ENCODE measurements at regions not wholly inside any gene's neighbourhood (a gene's known extent, or its start where the extent isn't known, plus 50 kb on each side); places are given as distances from the start of the nearest gene placed in this dataset.

- Histone ChIP-seq H2AFZ (ENCODE audit: low read depth) (no peak overlapping the region), H3K27me3 (ENCODE audit: insufficient read depth, low read depth) (no peaks in the 10 kb centered on the region), H4K20me1 (ENCODE audit: insufficient read depth) (no peaks in the 10 kb centered on the region), H3K9ac (no peak overlapping the region), H3K27ac (no peak overlapping the region), H3K4me3 (IDR thresholded peaks at IDR 0.05; ENCODE audit: insufficient read depth, low read depth, low read length) (no peak overlapping the region), H3K79me2 (ENCODE audit: insufficient read depth, low read depth) (no peaks in the 10 kb centered on the region), H3K36me3 (ENCODE audit: insufficient read depth) (no peaks in the 10 kb centered on the region), H3K4me1 (ENCODE audit: low read depth, poor library complexity, severe bottlenecking) (no peaks in the 10 kb centered on the region), H3K4me2 (no peak overlapping the region)
- no peak for TF ChIP-seq CTCF (conservative IDR thresholded peaks at IDR 0.05; ENCODE audit: low read depth, low read length)
These were observed 911.4 kb downstream of the EPHA3 start for GRCh38 chr3:90018779-90019178.

- Histone ChIP-seq H4K20me1 (ENCODE audit: insufficient read depth) (no peaks in the 10 kb centered on the region), H3K4me3 (IDR thresholded peaks at IDR 0.05; ENCODE audit: insufficient read depth, low read depth, low read length) (no peak overlapping the region), H2AFZ (ENCODE audit: low read depth) (no peak overlapping the region), H3K27me3 (ENCODE audit: insufficient read depth, low read depth) (no peaks in the 10 kb centered on the region), H3K36me3 (ENCODE audit: insufficient read depth) (no peaks in the 10 kb centered on the region), H3K9ac (no peak overlapping the region), H3K4me1 (ENCODE audit: low read depth, poor library complexity, severe bottlenecking) (no peaks in the 10 kb centered on the region), H3K4me2 (no peak overlapping the region), H3K27ac (no peak overlapping the region), H3K79me2 (ENCODE audit: insufficient read depth, low read depth) (no peaks in the 10 kb centered on the region)
- TF ChIP-seq CTCF (conservative IDR thresholded peaks at IDR 0.05; ENCODE audit: low read depth, low read length), result no peak
These were observed 917.6 kb downstream of the EPHA3 start for GRCh38 chr3:90025019-90025418.

- no peaks in the 10 kb centered on the region for H3K27me3 ChIP-seq (ENCODE audit: insufficient read depth, low read depth)
- no peaks in the 10 kb centered on the region for H3K4me1 ChIP-seq (ENCODE audit: low read depth, poor library complexity, severe bottlenecking)
- H3K4me3 ChIP-seq (IDR thresholded peaks at IDR 0.05; ENCODE audit: insufficient read depth, low read depth, low read length), result no peak overlapping the region
- no peaks in the 10 kb centered on the region for H3K36me3 ChIP-seq (ENCODE audit: insufficient read depth)
- H3K79me2 ChIP-seq (ENCODE audit: insufficient read depth, low read depth), result no peaks in the 10 kb centered on the region
- H4K20me1 ChIP-seq (ENCODE audit: insufficient read depth), result no peaks in the 10 kb centered on the region
- H3K9ac ChIP-seq, result no peak overlapping the region
- H3K27ac ChIP-seq, result no peak overlapping the region
- TF ChIP-seq CTCF (conservative IDR thresholded peaks at IDR 0.05; ENCODE audit: low read depth, low read length), result no peak
- H3K4me2 ChIP-seq, result no peak overlapping the region
- no peak overlapping the region for H2AFZ ChIP-seq (ENCODE audit: low read depth)
These were observed 919.0 kb downstream of the EPHA3 start for GRCh38 chr3:90026406-90026805.

GRCh38 chr3:90031121-90031520 is 923.7 kb downstream of the EPHA3 start:
- no peaks in the 10 kb centered on the region for H4K20me1 ChIP-seq (ENCODE audit: insufficient read depth)
- H3K27ac ChIP-seq, result no peak overlapping the region
- no peak for TF ChIP-seq CTCF (conservative IDR thresholded peaks at IDR 0.05; ENCODE audit: low read depth, low read length)
- no peaks in the 10 kb centered on the region for H3K36me3 ChIP-seq (ENCODE audit: insufficient read depth)
- no peak overlapping the region for H3K4me2 ChIP-seq
- H3K4me3 ChIP-seq (IDR thresholded peaks at IDR 0.05; ENCODE audit: insufficient read depth, low read depth, low read length), result no peak overlapping the region
- H3K79me2 ChIP-seq (ENCODE audit: insufficient read depth, low read depth), result no peaks in the 10 kb centered on the region
- H3K27me3 ChIP-seq (ENCODE audit: insufficient read depth, low read depth), result no peaks in the 10 kb centered on the region
- H3K9ac ChIP-seq, result no peak overlapping the region
- H2AFZ ChIP-seq (ENCODE audit: low read depth), result no peak overlapping the region
- no peaks in the 10 kb centered on the region for H3K4me1 ChIP-seq (ENCODE audit: low read depth, poor library complexity, severe bottlenecking)

Data from KMS-11 (cell line).